ENCODE measurements at regions not wholly inside any gene's neighbourhood (a gene's known extent, or its start where the extent isn't known, plus 50 kb on each side); places are given as distances from the start of the nearest gene placed in this dataset.

- no peak for TF ChIP-seq RAD21 (IDR thresholded peaks at IDR 0.05 in 1 of 2, conservative IDR thresholded peaks at IDR 0.05 in 1 of 2; ENCODE audit: low read depth in 2 of 2, low read length in 2 of 2)
- no peak for TF ChIP-seq YY1 (IDR thresholded peaks at IDR 0.05; ENCODE audit: low read depth, low read length)
- TF ChIP-seq CTCF (IDR thresholded peaks at IDR 0.05; ENCODE audit: control extremely low read depth in 1 of 3, insufficient read depth in 1 of 3, low read depth in 1 of 3, low read length in 3 of 3) = no peak
Measured at GRCh38 chr2:457262-457661, 169.4 kb upstream of the ALKAL2 start.
